ENCODE measurements at regions not wholly inside any gene's neighbourhood (a gene's known extent, or its start where the extent isn't known, plus 50 kb on each side); places are given as distances from the start of the nearest gene placed in this dataset.

DNA sequence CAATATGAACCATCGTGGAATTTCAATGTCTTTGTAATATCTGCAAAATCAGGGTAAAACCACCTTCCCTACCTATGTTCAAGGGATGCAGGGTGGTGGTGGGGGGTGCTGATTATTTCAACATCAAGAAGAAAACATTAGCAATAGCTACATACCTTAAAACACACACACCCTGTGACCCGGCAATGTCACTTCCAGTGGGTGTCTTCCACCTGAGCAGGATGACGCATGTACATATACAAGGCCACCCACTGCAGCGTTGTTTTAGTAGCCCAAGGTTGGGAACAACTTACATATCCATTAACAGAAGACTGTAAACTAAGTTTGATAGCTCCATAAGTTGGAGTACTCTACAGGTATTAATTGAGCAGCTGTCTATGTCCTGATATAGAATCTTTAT is 62.6 kb upstream of the SIRPG start:
- Mint-ChIP-seq H3K27ac (no peak overlapping the region), H3K4me1 (peaks cover 5% of the 10 kb centered on the region), H3K9me3 (no peaks in the 10 kb centered on the region)

DNA sequence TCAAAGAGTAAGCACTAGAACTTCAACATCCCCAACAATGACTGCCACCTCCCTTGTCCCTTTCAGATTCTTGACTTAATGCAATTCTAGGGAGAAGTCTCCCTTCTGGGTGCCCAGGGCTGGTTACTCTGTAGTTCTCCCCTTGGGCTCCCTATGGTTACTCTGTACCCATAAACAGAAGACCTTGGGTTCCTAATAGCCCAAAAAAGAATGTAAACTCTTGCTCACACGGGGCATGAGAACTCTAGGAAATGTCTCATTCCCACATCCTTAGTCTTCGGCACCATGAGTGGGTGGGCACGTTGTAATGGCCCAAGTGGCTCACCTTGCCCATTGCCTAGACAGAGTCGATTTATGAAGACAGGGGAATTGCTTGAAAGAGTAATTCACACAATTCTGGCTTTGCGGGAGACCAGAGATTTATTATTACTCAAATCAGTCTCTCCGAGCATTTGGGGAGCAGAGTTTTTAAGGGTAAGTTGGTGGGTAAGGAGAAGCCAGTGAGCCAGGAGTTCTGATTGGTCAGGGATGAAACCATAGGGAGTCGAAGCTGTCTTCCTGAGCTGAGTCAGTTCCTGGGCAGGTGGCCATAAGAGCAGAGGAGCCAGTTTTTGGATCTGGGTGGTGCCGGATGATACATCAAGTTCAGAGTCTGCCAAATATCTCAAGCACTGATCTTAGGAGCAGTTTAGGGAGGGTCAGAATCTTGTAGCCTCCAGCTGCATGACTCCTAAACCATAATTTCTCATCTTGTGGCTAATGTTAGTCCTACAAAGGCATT is 61.2 kb upstream of the SIRPG start:
- ATAC-seq (replicated peaks) = no peak
- no peaks in the 10 kb centered on the region for H3K27me3 Mint-ChIP-seq
- no peaks in the 10 kb centered on the region for H3K9me3 Mint-ChIP-seq
- no peaks in the 10 kb centered on the region for H3K36me3 Mint-ChIP-seq (ENCODE audit: low read depth)
- peaks cover 5% of the 10 kb centered on the region for H3K4me1 Mint-ChIP-seq
- H3K27ac Mint-ChIP-seq = no peak overlapping the region
- H3K4me3 Mint-ChIP-seq = no peak overlapping the region

More for the DNA sequence above, 62.6 kb upstream of the SIRPG start:
- Mint-ChIP-seq H3K27me3 (no peaks in the 10 kb centered on the region), H3K4me3 (no peak overlapping the region), H3K36me3 (ENCODE audit: low read depth) (no peaks in the 10 kb centered on the region)
- ATAC-seq (replicated peaks) = no peak

DNA sequence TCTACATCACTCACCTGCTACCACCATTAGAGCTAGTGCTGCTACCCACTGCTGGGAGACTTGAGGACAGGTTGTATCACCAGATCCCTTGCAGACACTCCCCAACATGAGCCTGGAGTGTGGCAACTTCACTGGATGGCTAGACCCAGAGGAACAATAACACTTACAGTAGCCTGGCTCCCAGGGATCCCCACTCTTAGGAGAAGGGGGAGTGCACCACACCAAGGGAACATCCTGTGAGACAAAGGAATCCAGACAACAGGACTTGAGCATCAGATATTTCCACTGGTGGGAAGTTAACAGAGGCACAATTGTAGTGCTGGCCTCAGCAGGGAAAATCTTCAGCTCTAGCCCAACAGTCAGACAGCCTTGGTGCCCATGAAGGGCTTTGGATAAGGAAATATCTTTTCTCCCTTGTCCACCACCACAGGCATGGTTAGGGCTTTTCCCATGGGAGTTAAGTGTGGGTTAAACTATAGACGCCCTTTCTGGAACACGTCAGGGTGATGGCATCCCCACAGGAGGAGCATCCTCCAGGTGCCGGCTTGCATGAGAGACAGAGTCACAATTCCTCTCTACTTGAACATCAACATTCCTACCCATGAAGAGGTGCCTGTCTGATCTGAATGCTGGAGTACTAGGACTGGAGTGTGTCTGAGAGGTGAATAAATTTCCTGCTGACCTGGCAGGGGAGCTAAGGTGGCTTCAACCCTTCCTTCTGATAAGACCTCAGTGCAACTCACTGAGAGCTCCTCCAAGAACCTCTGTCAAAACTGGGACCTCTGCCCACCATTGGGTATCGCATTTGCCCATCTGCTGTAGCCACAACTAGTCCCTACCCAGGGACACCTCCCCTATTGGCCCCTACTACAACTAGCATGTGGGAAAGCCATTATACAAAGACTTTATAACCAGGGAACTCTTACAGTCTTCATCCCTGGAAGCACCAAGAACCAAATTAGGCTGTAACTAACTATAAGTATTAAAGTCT is 55.4 kb upstream of the SIRPG start:
- Mint-ChIP-seq H3K27me3 (no peaks in the 10 kb centered on the region), H3K27ac (no peak overlapping the region), H3K36me3 (ENCODE audit: low read depth) (no peaks in the 10 kb centered on the region), H3K4me1 (peaks cover 5% of the 10 kb centered on the region), H3K9me3 (peaks cover 4% of the 10 kb centered on the region), H3K4me3 (no peak overlapping the region)
- no peak for ATAC-seq (replicated peaks)

DNA sequence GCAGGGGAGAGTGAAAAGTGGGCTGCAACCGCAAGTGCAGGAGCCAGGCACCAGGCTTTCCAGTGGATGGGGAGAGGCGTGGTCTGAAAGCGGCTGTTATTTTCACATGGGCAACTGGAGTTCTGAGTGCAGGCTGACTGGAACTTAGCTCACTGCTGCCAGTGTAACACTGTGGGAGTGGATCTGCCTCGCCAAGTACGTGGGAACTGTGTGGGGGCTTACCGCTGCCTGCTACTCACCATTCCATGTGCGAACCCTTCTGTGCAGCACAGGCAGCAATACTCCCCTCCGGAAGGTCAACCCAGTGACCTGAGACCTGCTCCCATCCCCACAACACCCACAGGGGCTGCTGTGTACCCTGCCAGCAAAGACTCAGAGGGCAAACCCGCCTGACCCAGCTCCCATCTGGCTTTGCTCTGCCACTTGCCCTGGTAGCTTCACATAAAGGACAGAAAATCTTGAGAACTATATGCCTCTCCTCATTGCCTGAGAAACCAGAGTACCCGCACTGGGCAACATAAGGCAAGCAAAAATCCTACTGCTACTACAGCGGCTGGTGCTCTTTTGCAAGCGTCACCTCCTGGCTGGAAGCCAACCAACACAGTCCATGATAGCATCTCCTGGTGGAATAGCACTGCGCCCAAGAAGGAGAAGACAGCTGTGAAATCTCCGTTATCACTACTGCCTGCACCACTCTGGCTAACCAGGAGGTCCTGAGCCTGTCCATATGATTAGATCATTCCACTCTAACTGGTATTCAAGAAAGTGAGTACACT is 54.4 kb upstream of the SIRPG start:
- Mint-ChIP-seq H3K4me3 (no peak overlapping the region), H3K27ac (no peak overlapping the region), H3K4me1 (peaks cover 5% of the 10 kb centered on the region), H3K9me3 (peaks cover 4% of the 10 kb centered on the region), H3K36me3 (ENCODE audit: low read depth) (no peaks in the 10 kb centered on the region), H3K27me3 (no peaks in the 10 kb centered on the region)
- ATAC-seq (replicated peaks) = no peak

DNA sequence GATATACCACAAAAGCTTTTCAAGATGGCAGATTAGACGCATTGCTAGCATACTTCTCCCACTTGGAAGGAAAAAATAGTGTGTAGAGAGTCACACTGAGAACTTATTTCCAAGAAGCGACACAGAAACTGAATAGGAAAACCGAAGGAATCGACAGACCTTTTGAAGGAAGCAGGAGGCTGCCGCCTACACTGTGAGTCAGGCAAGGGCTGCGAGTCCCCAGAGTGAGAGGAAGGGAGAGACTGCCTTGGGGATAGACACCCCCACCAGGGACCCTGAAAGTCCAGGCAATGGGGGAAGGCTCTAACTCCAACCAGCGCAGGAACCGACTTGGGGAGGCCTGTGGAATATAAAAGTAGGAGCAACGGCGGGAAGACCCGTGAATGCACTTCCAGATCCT is 53.7 kb upstream of the SIRPG start:
- Mint-ChIP-seq H3K9me3 (peaks cover 4% of the 10 kb centered on the region), H3K27me3 (no peaks in the 10 kb centered on the region)

DNA sequence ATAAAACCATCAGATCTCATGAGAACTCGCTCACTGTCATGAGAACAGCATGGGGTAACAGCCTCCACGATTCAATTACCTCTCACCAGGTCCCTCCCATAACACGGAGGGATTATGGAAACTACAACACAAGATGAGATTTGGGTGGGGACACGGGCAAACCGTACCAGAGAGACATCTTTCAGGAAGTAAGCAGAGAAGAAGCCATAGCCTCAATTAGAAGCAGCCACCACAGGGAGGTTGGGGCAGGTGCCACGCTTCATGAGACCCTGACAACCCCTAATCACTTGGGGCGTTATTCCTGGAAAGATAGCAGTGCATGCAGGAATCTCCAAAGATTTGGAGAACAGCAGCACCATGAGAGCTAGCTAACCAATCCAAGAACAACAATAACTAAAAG is 52.9 kb upstream of the SIRPG start:
- Mint-ChIP-seq H3K27ac (no peak overlapping the region), H3K4me3 (no peak overlapping the region), H3K27me3 (no peaks in the 10 kb centered on the region), H3K36me3 (ENCODE audit: low read depth) (no peaks in the 10 kb centered on the region), H3K9me3 (peaks cover 4% of the 10 kb centered on the region), H3K4me1 (peaks cover 5% of the 10 kb centered on the region)
- ATAC-seq (replicated peaks) = no peak

More for the DNA sequence above, 53.7 kb upstream of the SIRPG start:
- H3K4me1 Mint-ChIP-seq = peaks cover 5% of the 10 kb centered on the region
- H3K36me3 Mint-ChIP-seq (ENCODE audit: low read depth) = no peaks in the 10 kb centered on the region
- no peak for ATAC-seq (replicated peaks)
- no peak overlapping the region for H3K4me3 Mint-ChIP-seq
- H3K27ac Mint-ChIP-seq = no peak overlapping the region

DNA sequence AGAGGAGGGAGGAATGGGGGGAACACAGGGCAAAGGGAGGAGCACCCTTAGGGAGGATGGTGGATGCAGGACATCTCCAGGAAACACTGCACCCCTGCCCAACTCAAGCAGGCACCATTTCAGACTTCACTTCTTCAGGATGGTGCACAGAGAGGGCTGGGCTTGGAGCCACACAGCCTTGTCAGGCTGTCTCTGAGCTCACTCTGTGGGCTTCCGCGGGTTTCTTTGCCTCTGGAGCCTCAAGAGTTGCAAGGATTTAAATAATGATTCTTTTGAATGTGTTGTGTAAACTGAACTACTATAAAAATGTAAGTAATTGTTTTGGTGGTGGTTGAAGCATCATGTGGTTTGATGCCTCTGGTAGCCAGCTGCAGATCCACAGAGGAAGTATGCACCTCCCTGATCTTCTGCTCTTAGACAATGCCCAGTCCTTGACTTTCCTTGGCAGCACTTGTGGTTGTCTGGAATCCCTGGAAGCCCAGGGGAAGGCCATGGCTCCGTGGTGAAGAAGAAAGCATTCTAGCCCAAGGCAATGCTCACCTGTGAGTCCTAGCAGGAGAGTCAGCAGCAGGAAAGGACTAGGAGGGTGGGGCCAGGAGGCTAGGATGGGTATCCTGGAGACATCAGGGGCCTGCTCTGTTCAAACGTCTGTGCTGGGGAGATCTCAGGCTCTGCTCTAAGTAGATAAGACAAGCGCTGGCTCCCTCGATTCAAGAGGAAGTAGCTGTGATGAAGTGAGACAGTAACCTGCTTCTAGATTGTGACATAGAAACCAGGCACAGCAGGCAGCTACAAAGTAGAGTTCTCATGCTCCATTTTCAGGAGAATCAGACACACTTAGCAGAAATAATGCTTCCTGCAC is 50.2 kb upstream of the SIRPG start:
- Mint-ChIP-seq H3K27ac (peak overlapping the region; percentile 68), H3K4me1 (peaks cover 5% of the 10 kb centered on the region), H3K4me3 (no peak overlapping the region), H3K9me3 (peaks cover 4% of the 10 kb centered on the region), H3K27me3 (no peaks in the 10 kb centered on the region), H3K36me3 (ENCODE audit: low read depth) (no peaks in the 10 kb centered on the region)
- no peak for ATAC-seq (replicated peaks)

Data from activated T-helper 17 cell treated with anti-CD3 and anti-CD28 coated beads, Interleukin-2, amount 50 U/mL, for 72 hours (primary cell).